ENCODE measurements at regions not wholly inside any gene's neighbourhood (a gene's known extent, or its start where the extent isn't known, plus 50 kb on each side); places are given as distances from the start of the nearest gene placed in this dataset.

DNA sequence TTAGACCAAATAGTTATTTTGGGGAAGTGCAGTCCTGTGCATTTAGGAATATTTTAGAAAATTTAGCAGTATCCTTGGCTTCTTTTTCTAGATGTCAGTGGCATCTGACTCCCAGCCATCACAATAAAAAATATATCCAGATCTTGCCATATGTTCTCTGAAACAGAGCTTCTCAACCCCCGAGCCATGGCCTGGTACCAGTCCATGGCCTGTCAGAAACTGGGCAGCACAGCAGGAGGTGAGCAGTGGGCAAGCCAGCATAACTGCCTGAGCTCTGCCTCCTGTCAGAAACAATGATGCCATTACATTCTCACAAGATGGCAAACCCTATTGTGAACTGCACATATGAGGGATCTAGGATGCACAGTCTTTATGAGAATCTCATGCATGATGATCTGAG lies 480.0 kb downstream of the LRRIQ3 start:
- TF ChIP-seq, protein P1, sequence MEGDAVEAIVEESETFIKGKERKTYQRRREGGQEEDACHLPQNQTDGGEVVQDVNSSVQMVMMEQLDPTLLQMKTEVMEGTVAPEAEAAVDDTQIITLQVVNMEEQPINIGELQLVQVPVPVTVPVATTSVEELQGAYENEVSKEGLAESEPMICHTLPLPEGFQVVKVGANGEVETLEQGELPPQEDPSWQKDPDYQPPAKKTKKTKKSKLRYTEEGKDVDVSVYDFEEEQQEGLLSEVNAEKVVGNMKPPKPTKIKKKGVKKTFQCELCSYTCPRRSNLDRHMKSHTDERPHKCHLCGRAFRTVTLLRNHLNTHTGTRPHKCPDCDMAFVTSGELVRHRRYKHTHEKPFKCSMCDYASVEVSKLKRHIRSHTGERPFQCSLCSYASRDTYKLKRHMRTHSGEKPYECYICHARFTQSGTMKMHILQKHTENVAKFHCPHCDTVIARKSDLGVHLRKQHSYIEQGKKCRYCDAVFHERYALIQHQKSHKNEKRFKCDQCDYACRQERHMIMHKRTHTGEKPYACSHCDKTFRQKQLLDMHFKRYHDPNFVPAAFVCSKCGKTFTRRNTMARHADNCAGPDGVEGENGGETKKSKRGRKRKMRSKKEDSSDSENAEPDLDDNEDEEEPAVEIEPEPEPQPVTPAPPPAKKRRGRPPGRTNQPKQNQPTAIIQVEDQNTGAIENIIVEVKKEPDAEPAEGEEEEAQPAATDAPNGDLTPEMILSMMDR (conservative IDR thresholded peaks at IDR 0.05), result no peak
- 84% methylated on average over 1 of the region's 1 CpG; no CpG with 5 or more reads in 1 of the 2 experiments for WGBS, 2 experiments (ENCODE audit: insufficient coverage in 1 of 2, insufficient read length in 1 of 2)
- H3K36me3 Mint-ChIP-seq (ENCODE audit: low read depth), result no peaks in the 10 kb centered on the region
- Histone ChIP-seq H3K9ac (ENCODE audit: extremely low read depth, low read length, poor library complexity, severe bottlenecking) (no peak overlapping the region), H3K9me3 (ENCODE audit: control insufficient read depth, low read length) (no peaks in the 10 kb centered on the region), H3K27me3 (ENCODE audit: control insufficient read depth, insufficient read depth, low read length, poor library complexity, severe bottlenecking) (no peaks in the 10 kb centered on the region), H3K4me1 (ENCODE audit: control insufficient read depth, insufficient read depth, low read length) (no peaks in the 10 kb centered on the region), H3K4me3 (ENCODE audit: low read length) (no peak overlapping the region), H3K36me3 (ENCODE audit: control insufficient read depth, insufficient read depth, low read length) (no peaks in the 10 kb centered on the region), H3K27ac (ENCODE audit: low read depth, low read length) (no peak overlapping the region)
- no peak overlapping the region for H3K4me3 Mint-ChIP-seq
- H3K27me3 Mint-ChIP-seq (ENCODE audit: insufficient read depth), result no peaks in the 10 kb centered on the region
- no peaks in the 10 kb centered on the region for H3K9me3 Mint-ChIP-seq
- no peak for DNase-seq
- no peaks in the 10 kb centered on the region for H3K4me1 Mint-ChIP-seq
- H3K27ac Mint-ChIP-seq, result no peak overlapping the region

DNA sequence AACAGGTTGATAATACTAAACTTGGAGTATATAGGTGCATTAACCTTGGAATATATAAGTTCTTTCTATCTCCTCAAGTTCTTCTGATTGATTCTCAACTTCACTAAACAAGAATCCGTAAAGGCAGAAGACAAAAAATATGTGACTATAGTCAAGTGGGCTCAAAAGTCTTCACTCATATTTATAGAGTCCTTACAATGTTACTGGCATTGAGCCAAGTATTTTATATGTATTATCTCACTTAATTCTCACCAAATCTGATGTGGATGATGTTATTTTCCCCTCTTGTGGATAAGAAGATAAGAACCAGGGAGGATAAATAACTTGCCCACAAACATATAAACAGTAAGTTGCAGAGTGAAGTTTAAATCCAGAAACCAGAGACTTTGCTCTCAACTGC lies 486.9 kb downstream of the LRRIQ3 start:
- H3K4me1 ChIP-seq (ENCODE audit: control insufficient read depth, insufficient read depth, low read length), result no peaks in the 10 kb centered on the region
- H3K27ac ChIP-seq (ENCODE audit: low read depth, low read length), result no peak overlapping the region
- DNase-seq, result no peak
- no peak overlapping the region for H3K9ac ChIP-seq (ENCODE audit: extremely low read depth, low read length, poor library complexity, severe bottlenecking)
- no peaks in the 10 kb centered on the region for H3K9me3 Mint-ChIP-seq
- no peaks in the 10 kb centered on the region for H3K27me3 Mint-ChIP-seq (ENCODE audit: insufficient read depth)
- H3K4me3 ChIP-seq (ENCODE audit: low read length), result no peak overlapping the region
- H3K36me3 ChIP-seq (ENCODE audit: control insufficient read depth, insufficient read depth, low read length), result no peaks in the 10 kb centered on the region
- H3K9me3 ChIP-seq (ENCODE audit: control insufficient read depth, low read length), result no peaks in the 10 kb centered on the region
- H3K4me1 Mint-ChIP-seq, result no peaks in the 10 kb centered on the region
- no peak overlapping the region for H3K4me3 Mint-ChIP-seq
- H3K36me3 Mint-ChIP-seq (ENCODE audit: low read depth), result no peaks in the 10 kb centered on the region
- no peaks in the 10 kb centered on the region for H3K27me3 ChIP-seq (ENCODE audit: control insufficient read depth, insufficient read depth, low read length, poor library complexity, severe bottlenecking)
- TF ChIP-seq, protein P1 (conservative IDR thresholded peaks at IDR 0.05), result no peak
- no peak overlapping the region for H3K27ac Mint-ChIP-seq
- WGBS, 2 experiments (ENCODE audit: insufficient coverage in 1 of 2, insufficient read length in 1 of 2), result 86% methylated on average over 1 of the region's 1 CpG; no CpG with 5 or more reads in 1 of the 2 experiments

DNA sequence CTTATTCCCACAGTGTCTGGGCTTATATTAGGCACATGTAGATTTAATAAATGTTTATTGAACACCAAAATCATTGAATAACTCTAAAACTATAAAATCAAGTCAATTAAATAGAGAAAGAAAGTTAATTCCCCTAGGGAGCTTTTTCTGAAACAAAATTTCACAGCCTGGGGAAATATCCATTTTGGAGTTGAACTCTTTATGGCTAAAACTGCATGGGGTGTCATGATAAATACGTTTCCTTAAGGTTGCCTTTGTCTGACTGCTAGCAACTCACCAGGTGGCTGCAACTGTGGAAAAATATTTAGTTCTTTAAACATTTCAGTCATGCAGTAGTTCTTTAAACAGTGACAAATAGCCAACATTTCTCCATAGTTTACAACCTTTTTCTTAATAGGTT lies 496.1 kb downstream of the LRRIQ3 start:
- no peaks in the 10 kb centered on the region for H3K4me1 ChIP-seq (ENCODE audit: control insufficient read depth, insufficient read depth, low read length)
- Mint-ChIP-seq H3K27ac (no peak overlapping the region), H3K9me3 (no peaks in the 10 kb centered on the region), H3K36me3 (ENCODE audit: low read depth) (no peaks in the 10 kb centered on the region), H3K4me1 (no peaks in the 10 kb centered on the region), H3K27me3 (ENCODE audit: insufficient read depth) (no peaks in the 10 kb centered on the region), H3K4me3 (no peak overlapping the region)
- no peaks in the 10 kb centered on the region for H3K9me3 ChIP-seq (ENCODE audit: control insufficient read depth, low read length)
- DNase-seq, result no peak
- H3K27me3 ChIP-seq (ENCODE audit: control insufficient read depth, insufficient read depth, low read length, poor library complexity, severe bottlenecking), result no peaks in the 10 kb centered on the region
- TF ChIP-seq, protein P1 (conservative IDR thresholded peaks at IDR 0.05), result no peak
- H3K36me3 ChIP-seq (ENCODE audit: control insufficient read depth, insufficient read depth, low read length), result no peaks in the 10 kb centered on the region
- no peak overlapping the region for H3K4me3 ChIP-seq (ENCODE audit: low read length)
- 66% methylated on average over 1 of the region's 1 CpG; no CpG with 5 or more reads in 1 of the 2 experiments for WGBS, 2 experiments (ENCODE audit: insufficient coverage in 1 of 2, insufficient read length in 1 of 2)
- H3K27ac ChIP-seq (ENCODE audit: low read depth, low read length), result peak overlapping the region; percentile 70
- no peak overlapping the region for H3K9ac ChIP-seq (ENCODE audit: extremely low read depth, low read length, poor library complexity, severe bottlenecking)

All from endodermal cell (in vitro differentiated cells).